ENCODE measurements at regions not wholly inside any gene's neighbourhood (a gene's known extent, or its start where the extent isn't known, plus 50 kb on each side); places are given as distances from the start of the nearest gene placed in this dataset.
"Not testable (repeated sequence)": the region's sequence is repeated elsewhere in the genome, so short reads cannot be mapped to it uniquely, and the experiment has no call there.

GRCh38 chr13:78540058-78540457 is 63.3 kb downstream of the POU4F1 start:
- DNase-seq = no peak

DNA sequence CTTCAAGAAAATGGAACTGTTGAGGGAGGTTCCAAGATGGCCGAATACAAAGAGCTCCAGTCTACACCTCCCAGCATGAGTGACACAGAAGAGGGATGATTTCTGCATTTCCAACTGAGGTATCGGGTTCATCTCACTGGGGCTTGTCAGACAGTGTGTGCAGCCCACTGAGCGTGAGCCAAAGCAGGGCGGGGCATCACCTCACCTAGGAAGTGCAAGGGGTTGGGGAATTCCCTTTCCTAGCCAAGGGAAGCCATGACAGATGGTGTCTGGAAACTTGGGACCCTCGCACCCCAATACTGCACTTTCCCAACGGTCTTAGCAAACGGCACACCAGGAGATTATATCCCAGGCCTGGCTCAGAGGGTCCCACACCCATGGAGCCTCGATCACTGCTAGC is 77.3 kb downstream of the POU4F1 start:
- not testable (repeated sequence) for DNase-seq

DNA sequence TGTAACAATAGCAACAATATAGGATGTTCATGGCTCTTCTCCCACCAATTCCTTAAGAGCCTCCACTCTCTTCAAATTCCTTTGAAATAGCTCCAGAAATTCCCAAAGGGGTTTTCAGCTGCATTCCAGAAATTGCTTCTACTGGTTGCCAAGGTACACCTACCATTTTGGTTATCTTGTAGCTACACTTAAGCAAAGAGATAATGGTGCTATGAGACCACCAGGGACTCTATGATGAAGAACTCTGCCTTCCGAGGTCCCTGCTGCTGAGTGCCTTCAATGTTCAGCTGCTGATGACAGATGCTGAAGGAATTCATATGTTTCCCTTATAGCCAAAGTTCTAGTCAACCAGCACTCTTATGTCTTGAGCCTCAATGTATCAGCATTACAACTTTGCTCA is 78.4 kb downstream of the POU4F1 start:
- no peak for DNase-seq

DNA sequence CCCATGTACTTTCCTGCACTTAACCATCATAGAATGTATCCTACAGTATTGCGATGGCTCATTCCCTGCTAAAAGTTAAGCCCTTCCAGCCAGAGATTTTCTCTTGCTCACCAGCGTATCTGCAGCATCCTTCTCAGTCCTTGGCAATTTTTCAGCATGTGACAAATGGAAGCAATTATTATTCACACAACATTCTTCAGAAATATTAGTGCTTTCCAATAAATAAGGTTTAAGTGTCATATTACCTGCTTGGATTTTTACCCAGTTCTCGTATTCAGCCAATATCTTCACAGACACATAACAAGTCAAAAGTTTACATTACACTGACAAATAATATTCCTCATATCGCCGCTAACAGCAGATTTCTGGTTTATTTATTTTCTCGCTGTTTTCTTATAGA is 82.3 kb downstream of the POU4F1 start:
- no peak for DNase-seq

DNA sequence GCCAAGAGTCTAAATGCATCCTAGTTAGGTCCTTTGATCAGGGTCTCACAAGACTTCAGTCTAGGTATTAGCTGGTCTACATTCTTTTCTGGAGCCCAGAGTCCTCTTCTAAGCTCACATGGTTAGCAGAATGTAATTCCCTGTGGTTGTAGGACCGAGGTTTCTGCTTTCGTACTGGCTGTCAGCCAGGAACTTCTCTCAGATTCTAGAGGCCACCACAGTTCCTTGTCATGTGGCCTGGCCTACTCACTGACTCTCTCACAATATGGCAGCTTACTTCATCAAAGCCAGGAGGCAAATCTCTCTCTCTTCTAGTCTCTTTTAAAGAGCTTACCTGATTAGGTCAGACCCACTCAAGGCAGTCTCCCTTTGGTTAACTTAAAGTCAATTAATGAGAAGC is 82.9 kb downstream of the POU4F1 start:
- no peak for DNase-seq

DNA sequence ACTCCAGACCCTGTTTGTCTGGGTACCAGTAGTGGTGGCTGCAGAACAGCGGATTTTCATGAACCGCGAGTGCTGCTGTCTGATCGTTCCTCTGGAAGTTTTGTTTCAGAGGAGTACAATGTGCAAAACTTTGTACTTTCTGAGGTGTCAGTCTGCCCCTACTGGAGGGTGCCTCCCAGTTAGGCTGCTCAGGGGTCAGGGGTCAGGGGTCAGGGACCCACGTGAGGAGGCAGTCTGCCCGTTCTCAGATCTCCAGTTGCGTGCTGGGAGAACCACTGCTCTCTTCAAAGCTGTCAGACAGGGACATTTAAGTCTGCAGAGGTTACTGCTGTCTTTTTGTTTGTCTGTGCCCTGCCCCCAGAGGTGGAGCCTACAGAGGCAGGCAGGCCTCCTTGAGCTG is 84.9 kb downstream of the POU4F1 start:
- not testable (repeated sequence) for DNase-seq

DNA sequence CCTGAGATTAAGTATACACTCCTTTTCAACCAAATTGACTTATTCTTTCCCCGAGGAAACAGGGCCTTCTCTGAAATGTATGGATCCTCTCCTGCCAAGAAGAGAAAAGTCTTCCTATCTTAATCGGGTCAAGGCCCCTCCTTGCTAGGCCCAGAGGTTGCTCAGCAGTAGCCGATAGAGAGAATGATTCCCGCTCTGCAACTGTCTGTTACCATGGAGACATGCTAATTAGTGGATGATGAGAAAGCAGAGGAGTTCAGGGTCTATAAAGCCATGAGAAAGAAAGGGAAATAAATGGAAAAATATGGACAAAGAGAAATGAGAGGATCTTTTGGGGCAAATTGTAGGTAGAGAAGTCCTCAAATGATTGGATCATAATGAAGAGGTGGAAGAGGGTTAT is 103.5 kb downstream of the POU4F1 start:
- DNase-seq = no peak

- DNase-seq = no peak
Observed at GRCh38 chr13:78497702-78498355, 105.5 kb downstream of the POU4F1 start.

GRCh38 chr13:78491978-78492377 is 111.4 kb downstream of the POU4F1 start:
- DNase-seq = no peak

DNA sequence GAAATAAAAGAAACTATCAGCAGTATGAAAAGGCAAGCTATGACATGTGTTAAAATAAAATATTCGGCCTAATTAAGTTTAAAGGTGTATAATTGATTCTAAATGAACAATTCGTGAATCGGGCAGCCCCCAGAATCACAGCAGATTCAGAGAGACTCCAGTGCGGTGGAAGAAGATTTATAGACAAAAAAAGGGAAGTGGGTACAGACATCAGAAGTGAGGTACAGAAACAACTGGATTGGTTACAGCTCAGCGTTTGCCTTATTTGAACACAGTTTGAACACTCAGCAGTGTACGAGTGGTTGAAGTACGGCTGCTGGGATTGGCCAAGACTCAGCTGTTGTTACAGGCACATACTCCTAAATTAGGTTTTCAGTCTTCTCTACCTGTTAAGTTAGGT is 113.1 kb downstream of the POU4F1 start:
- DNase-seq = not testable (repeated sequence)

DNA sequence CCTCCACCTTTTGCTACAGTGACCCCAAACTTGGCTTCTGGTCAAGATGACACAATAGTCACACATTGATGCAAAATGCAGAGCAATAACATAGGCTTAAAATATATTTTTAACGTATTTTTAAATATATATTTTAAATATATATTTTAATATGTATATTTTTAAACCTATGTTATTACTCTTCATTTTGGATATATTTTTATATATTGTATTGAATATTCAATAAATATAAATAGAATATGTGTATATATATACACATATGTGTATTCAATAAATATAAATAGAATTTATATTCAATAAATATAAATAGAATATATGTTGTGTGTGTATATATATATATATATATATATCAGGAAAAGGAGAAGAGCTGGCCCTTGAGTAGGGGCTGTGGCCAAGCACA is 115.6 kb downstream of the POU4F1 start:
- DNase-seq = no peak

DNA sequence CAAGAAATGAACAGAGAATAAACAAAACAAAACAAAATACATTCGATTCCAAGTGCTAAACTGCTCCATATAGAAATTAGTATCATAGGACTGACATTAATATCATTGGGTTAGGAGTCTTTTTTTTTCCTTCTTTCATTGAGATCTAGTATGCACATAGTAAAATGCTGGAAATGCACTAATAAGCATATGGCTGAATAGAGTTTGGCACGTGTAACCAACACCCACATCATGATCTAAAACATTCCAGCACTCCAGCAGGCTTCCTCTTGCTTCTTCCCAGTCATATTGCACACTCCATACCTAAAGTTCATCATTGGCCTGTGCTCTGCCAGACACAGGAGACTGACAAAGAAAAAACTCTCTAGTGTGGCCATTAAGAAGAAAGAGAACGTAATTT is 117.5 kb downstream of the POU4F1 start:
- DNase-seq = no peak

GRCh38 chr13:78478183-78478582 is 125.2 kb downstream of the POU4F1 start:
- DNase-seq = no peak

GRCh38 chr13:78476910-78477309 is 126.4 kb downstream of the POU4F1 start:
- no peak for DNase-seq

DNA sequence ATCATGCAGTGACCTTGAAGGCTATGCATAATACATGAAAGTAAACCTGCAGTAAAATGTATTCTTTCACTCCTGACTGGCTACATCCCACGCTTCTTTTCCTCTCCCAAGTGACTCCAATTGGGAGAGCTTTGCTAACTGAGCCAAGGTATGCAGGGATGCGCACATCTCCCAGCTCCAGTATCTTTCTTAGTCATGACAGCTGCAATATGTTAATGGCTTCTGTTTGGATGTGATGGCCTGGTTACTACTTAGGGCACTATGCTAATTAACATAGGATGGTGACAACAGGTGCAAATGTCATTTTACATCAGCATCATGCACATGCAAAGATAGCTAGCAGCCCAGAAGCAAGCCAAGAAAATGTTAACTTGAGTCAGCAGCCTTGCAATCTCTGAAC is 134.7 kb downstream of the POU4F1 start:
- DNase-seq = no peak

DNA sequence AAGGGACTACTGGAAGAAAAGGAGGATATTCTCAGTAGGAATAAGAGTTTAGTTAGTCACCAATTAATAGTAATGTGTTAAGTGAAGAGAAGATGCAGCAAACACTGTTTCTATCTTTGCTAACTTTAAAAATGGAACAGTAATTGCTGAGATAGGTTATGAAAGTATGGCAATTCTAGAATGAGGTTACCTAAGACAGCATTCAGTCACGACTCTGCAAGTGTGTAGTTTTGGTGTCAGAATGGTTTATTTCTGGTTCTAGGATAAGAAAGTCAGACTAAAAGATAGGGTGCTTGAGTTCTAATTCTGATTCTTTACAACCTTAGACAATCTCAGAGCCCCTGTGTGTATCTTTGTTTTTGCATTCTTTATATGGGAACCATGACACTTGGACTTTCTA is 138.1 kb downstream of the POU4F1 start:
- no peak for DNase-seq

GRCh38 chr13:78460176-78460575 is 143.2 kb downstream of the POU4F1 start:
- DNase-seq = no peak

DNA sequence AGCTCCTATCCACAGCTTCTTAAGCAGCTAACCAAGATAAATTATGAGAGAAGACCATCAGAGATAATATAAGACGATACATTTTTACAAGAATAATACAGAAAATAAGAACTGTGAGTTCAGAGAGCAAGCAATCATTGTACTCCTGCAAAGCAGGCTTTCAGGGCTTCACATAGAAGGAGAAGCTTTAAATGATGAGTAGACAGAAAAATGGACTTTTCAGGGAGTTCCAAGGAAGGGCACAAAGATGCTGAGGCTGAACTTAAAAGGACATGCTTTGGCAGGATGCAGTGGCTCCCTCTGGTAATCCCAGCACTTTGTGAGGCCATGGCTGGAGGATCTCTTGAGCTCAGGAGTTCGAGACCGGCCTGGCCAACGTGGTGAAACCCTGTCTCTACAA is 159.5 kb downstream of the POU4F1 start:
- DNase-seq = no peak

- no peak for DNase-seq
Observed at GRCh38 chr13:78437781-78438180, 165.6 kb downstream of the POU4F1 start.

DNA sequence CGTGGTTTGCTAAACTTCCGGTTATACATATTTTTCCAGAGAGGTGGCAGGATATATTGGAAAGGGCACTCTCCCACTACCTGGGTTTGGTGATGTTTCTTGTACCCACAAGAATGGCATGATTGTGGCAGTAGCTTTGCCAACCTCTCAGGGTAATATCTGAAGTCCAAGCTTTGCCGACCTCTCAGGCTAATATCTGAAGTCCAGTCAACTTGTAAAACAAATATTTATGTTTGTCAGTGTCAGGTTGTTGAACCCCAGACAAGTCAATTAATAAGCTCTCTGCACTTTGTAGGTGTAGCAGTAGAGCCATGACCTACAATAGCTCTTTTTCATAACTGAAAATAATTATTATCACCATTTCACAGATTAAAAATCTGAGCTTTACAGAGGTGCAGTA is 167.0 kb downstream of the POU4F1 start:
- no peak for DNase-seq

- no peak for DNase-seq
Observed at GRCh38 chr13:78431328-78431727, 172.0 kb downstream of the POU4F1 start.

DNA sequence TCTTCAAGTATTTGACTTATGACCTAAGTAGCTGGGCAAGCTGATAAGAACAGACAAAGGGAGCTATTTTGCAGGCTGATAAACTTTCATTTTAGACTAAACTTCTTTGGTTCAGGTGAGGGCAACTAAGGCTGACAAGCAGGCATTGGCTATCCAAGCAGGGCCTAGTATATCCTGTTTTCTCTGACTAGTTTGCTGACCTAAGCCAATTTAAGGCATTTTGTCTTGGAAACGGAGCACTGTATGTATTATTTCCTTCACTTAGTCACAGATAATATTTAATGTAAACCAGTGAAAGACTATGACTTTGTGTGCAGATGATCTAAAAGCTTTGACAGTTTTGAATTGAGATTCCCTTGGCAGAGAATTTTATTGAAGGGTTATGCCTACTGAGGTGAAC is 172.5 kb downstream of the POU4F1 start:
- no peak for DNase-seq

DNA sequence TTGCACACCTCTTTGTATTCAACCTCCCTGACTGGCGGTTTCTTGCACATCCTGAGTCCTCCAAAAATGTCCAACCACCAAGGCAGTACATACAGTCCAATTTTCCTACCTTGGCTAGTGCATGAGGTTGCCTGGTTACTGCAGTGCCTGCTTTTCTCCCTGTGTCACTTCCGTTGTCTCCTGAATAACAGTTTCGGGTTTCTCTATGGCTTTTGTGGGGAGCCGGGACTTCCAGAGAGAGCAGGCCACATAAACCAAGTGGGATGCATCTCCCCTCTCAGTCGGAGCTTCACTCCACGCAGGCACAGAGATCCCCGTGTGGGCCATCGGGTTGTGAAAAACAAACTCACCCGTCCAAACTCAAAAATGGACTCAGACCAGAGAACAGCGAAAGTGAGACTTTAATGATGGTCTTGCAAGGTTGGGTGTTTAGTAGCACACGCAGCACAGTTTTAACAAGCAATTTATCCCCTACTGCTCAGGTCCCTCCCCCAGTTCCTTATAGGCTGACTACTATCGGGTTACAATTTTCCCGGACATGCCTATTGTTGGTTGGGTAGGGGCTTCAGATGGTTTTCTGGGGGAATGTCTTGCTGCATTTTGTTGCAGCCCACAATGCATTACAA is 173.1 kb downstream of the POU4F1 start:
- no peak for DNase-seq

DNA sequence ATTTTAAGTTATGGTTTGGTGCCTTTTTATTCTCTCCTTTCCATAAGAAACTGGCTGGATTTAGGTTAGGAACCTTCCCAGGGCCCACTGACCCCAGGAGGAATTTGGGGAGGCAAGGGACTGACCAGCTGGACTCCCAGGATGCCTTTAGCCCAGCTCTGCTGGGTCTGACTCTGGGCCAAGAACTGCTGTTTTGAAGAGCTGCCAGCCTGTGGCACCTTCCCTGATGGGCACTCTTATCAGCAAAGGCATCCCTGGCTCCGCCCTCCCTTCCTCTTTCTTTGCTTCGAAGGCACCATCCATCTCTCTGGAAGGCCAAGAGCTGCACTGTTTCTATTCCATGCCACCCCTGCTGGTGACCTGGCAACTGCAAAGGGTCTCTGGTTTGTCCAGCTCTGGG is 174.7 kb downstream of the POU4F1 start:
- DNase-seq = no peak

DNA sequence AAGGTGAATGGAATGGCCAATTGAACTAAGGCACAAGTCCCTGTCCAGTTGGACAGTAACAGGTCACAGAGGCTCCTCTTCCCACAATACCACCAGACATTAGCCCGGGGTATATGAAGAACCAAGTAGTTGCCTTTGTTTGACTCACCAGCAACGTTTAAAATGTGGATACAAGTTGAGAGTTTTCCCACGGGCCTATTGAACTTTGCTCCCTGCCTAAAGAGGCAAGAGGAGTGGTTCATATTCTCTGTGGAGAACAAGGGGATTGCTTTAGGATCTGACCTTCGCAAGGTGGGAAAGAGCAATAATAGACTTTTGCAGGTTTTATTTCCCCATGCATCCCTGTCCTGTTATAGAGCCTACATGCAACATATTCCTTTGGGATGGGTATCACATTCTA is 177.2 kb downstream of the POU4F1 start:
- no peak for DNase-seq
